K562 (cell line): ENCODE measurements at regions not wholly inside any gene's neighbourhood (a gene's known extent, or its start where the extent isn't known, plus 50 kb on each side); places are given as distances from the start of the nearest gene placed in this dataset.

Source experiments
- ATAC-seq: fragments of 200-7000 bp; cut with Tn5 transposase; 3 replicates; pipeline ENCODE4 v1.9.1; 2020; ENCODE audit warnings: moderate library complexity
- BruUV-seq: library from RNA; stranded (reverse); fragments of 400-500 nt; replicated peaks from 2 replicates; lab custom pipeline; 2021; lab: Mats Ljungman, UMichigan
- CTCF ChIA-PET: fragments of 300-600 bp; formaldehyde crosslinking; extraction: SDS; loops from one replicate; lab custom pipeline; 2021; ENCODE audit warnings: low intra/inter-chr PET ratio; lab: Yijun Ruan, JAX
- POLR2A ChIA-PET: fragments of 300-600, 350-650 bp; sonication (Branson Sonifier 250); formaldehyde crosslinking; extraction: SDS; loops from one replicate; lab custom pipeline; 2021; ENCODE audit warnings: antibody characterized with exemption, inconsistent platforms; lab: Yijun Ruan, JAX
- DNase-seq, 4 experiments: peaks; one replicate each; pipeline versions ENCODE4 v3.0.0 to v3.0.0-alpha.2; 2011 to 2018; ENCODE audit warnings: low spot score in 3 of 4, mixed read lengths in 3 of 4; ENCODE audit errors: extremely low read depth in 1 of 4
- FAIRE-seq: peaks from 2 replicates; lab custom pipeline; 2011; peaks lifted over from hg19 to GRCh38; lab: Jason Lieb, UNC
- H2AFZ ChIP-seq: 2 replicates; pipeline ENCODE4 v1.6.0; 2011; ENCODE audit warnings: low read depth, low read length, control low read depth, inconsistent platforms
- H3K27ac ChIP-seq: fragments of 200-600 bp; 3 replicates; pipeline ENCODE4 v1.8.0; 2011; ENCODE audit warnings: low read depth, mild to moderate bottlenecking, control low read depth, inconsistent platforms, low read length, moderate library complexity, mixed read lengths; ENCODE audit errors: extremely low read depth
- H3K27me3 ChIP-seq, 2 experiments: fragments of 300-600 bp in 1 of 2; 2 replicates in 1 of 2; 3 replicates in 1 of 2; pipeline versions ENCODE4 v1.6.0 to v1.8.0; 2011; ENCODE audit warnings: inconsistent platforms in 2 of 2, low read length in 2 of 2, mild to moderate bottlenecking in 1 of 2, mixed read lengths in 1 of 2, moderate library complexity in 1 of 2; ENCODE audit not compliant: control insufficient read depth in 2 of 2, insufficient read depth in 2 of 2
- H3K36me3 ChIP-seq: fragments of 300-600 bp; 3 replicates; pipeline ENCODE4 v1.8.0; 2011; ENCODE audit warnings: mild to moderate bottlenecking, low read length, inconsistent platforms; ENCODE audit not compliant: control insufficient read depth, insufficient read depth
- H3K4me1 ChIP-seq, 2 experiments: fragments of 200-600 bp in 1 of 2; replicated peaks in 1 of 2; 2 replicates in 1 of 2; 3 replicates in 1 of 2; pipeline versions ENCODE4 v1.5.1 to v1.8.0; 2011; ENCODE audit warnings: inconsistent platforms in 2 of 2, low read length in 2 of 2, mild to moderate bottlenecking in 1 of 2, mixed read lengths in 1 of 2, moderate library complexity in 1 of 2; ENCODE audit not compliant: control insufficient read depth in 2 of 2, insufficient read depth in 2 of 2
- H3K4me2 ChIP-seq: 2 replicates; pipeline ENCODE4 v1.6.1; 2011; ENCODE audit warnings: low read length, control low read depth, inconsistent platforms, mixed read lengths; ENCODE audit not compliant: insufficient read depth
- H3K4me3 ChIP-seq: fragments of 200-600 bp; sonication (generic), shearing (Covaris generic); 2 replicates; pipeline ENCODE4 v1.5.1; 2016; ENCODE audit warnings: control low read depth, inconsistent platforms
- H3K79me2 ChIP-seq: fragments of 200-600 bp; 3 replicates; pipeline ENCODE4 v1.8.0; 2011; ENCODE audit warnings: low read length, inconsistent platforms; ENCODE audit not compliant: control insufficient read depth, insufficient read depth
- H3K9ac ChIP-seq, 2 experiments: 2 replicates each; pipeline versions ENCODE4 v1.6.0 to v1.6.1; 2011; ENCODE audit warnings: low read depth in 2 of 2, low read length in 2 of 2, control low read depth in 1 of 2, inconsistent platforms in 1 of 2, mild to moderate bottlenecking in 1 of 2, mixed read lengths in 1 of 2; ENCODE audit not compliant: insufficient read depth in 1 of 2
- H3K9me1 ChIP-seq: one replicate; pipeline ENCODE4 v1.6.0; 2011; ENCODE audit warnings: inconsistent platforms, mild to moderate bottlenecking, low read length, moderate library complexity; ENCODE audit not compliant: control insufficient read depth, insufficient read depth
- H3K9me3 ChIP-seq: replicated peaks from 2 replicates; pipeline ENCODE4 v1.5.1; 2011; ENCODE audit warnings: low read depth, low read length, inconsistent platforms; ENCODE audit not compliant: control insufficient read depth, insufficient read depth
- H4K20me1 ChIP-seq: replicated peaks from 2 replicates; pipeline ENCODE4 v1.6.1; 2011; ENCODE audit warnings: low read length, inconsistent platforms, mixed read lengths; ENCODE audit not compliant: control insufficient read depth, insufficient read depth
- BRD4 ChIP-seq: fragments of 200-600 bp; sonication (generic); IDR thresholded peaks from 2 replicates; pipeline ENCODE4 v1.6.1; 2017; ENCODE audit warnings: inconsistent platforms
- CEBPZ ChIP-seq: fragments of 150-350 bp; IDR thresholded peaks from 2 replicates; pipeline ENCODE4 v1.6.1; 2014; ENCODE audit warnings: low read depth, mild to moderate bottlenecking, low read length, borderline replicate concordance
- E2F6 ChIP-seq, 2 experiments: IDR thresholded peaks; 2 replicates each; pipeline ENCODE4 v1.6.1; 2011; ENCODE audit warnings: borderline replicate concordance in 1 of 2, control low read depth in 1 of 2, low read depth in 1 of 2, low read length in 1 of 2, mild to moderate bottlenecking in 1 of 2, mixed read lengths in 1 of 2, moderate library complexity in 1 of 2; ENCODE audit not compliant: insufficient read depth in 1 of 2, insufficient read length in 1 of 2, poor library complexity in 1 of 2, severe bottlenecking in 1 of 2; ENCODE audit errors: extremely low read depth in 1 of 2
- FOXA1 ChIP-seq: fragments of 450-650 bp; IDR thresholded peaks from 2 replicates; pipeline ENCODE4 v1.6.1; 2016; ENCODE audit warnings: mild to moderate bottlenecking, borderline replicate concordance
- HMG20A ChIP-seq: fragments of 450-650 bp; formaldehyde crosslinking; conservative IDR thresholded peaks from 2 replicates; pipeline ENCODE4 v1.4.0; 2020; ENCODE audit warnings: mild to moderate bottlenecking, mixed read lengths
- POLR2B ChIP-seq: fragments of 450-650 bp; IDR thresholded peaks from 2 replicates; pipeline ENCODE4 v1.6.1; 2018; ENCODE audit warnings: low read depth; ENCODE audit not compliant: partially characterized antibody
- PRDM10 ChIP-seq: fragments of 450-650 bp; IDR thresholded peaks from 2 replicates; pipeline ENCODE4 v1.6.1; 2018; ENCODE audit not compliant: partially characterized antibody
- SIN3A ChIP-seq, 2 experiments: fragments of 150-350 bp in 1 of 2; IDR thresholded peaks; 2 replicates each; pipeline ENCODE4 v1.6.1; 2011 to 2016; ENCODE audit warnings: borderline replicate concordance in 2 of 2, low read depth in 2 of 2, low read length in 2 of 2, mild to moderate bottlenecking in 2 of 2, moderate library complexity in 2 of 2; ENCODE audit not compliant: control insufficient read depth in 1 of 2
- SMARCA4 ChIP-seq: fragments of 450-650 bp; IDR thresholded peaks from 2 replicates; pipeline ENCODE4 v1.6.1; 2016
- YY1 ChIP-seq, 3 experiments: IDR thresholded peaks; 2 replicates each; pipeline ENCODE4 v1.6.1; 2011; ENCODE audit warnings: low read length in 2 of 3, mild to moderate bottlenecking in 2 of 3, moderate library complexity in 2 of 3, borderline replicate concordance in 1 of 3, control low read depth in 1 of 3, low read depth in 1 of 3; ENCODE audit not compliant: insufficient read depth in 3 of 3, insufficient replicate concordance in 2 of 3, control insufficient read depth in 1 of 3, insufficient read length in 1 of 3; ENCODE audit errors: extremely low read depth in 1 of 3
- ZBTB2 ChIP-seq: fragments of 450-650 bp; IDR thresholded peaks from 2 replicates; pipeline ENCODE4 v1.6.1; 2016; ENCODE audit warnings: antibody characterized with exemption
- WGBS: fragments of 100-300 bp; shearing (Covaris generic); methylation state at CpG from one replicate; pipeline ENCODE4 v1.1.6; 2016; ENCODE audit warnings: low coverage, mixed read lengths; ENCODE audit not compliant: insufficient coverage; ENCODE audit errors: missing lambda C conversion rate; 5-methylcytosine and 5-hydroxymethylcytosine counted together
- in situ Hi-C: fragments of 300-500 bp; cut with MboI; formaldehyde crosslinking; loops from 4 replicates; pipeline ENCODE4 v1.15.0; 2018; ENCODE audit warnings: inconsistent platforms, mixed read lengths
- intact Hi-C: fragments of 100-400 bp; cut with micrococcal nuclease; formaldehyde crosslinking; loops from 2 replicates; pipeline ENCODE4 v1.14.2; 2022

- Histone ChIP-seq H3K9me3 (no peaks in the 10 kb centered on the region), H3K4me2 (no peak overlapping the region), H3K4me3 (no peak overlapping the region), H3K4me1 (no peaks in the 10 kb centered on the region), H3K79me2 (no peaks in the 10 kb centered on the region), H4K20me1 (no peaks in the 10 kb centered on the region), H2AFZ (no peak overlapping the region), H3K9ac (no peak overlapping the region), H3K36me3 (no peaks in the 10 kb centered on the region), H3K9me1 (no peaks in the 10 kb centered on the region), H3K27ac (no peak overlapping the region), H3K27me3 (peaks cover 0 to 11% of the 10 kb centered on the region in 2 experiments; a peak in 2 of 5 replicates)
- WGBS: 0% methylated on average over 8 of the region's 8 CpGs
- CTCF ChIA-PET: no interaction called here
- POLR2A ChIA-PET: no interaction called here
- intact Hi-C loops (no loop called here), in situ Hi-C loops (no loop called here)
- DNase-seq: no peak
- FAIRE-seq: no peak
- ATAC-seq: no peak
- no TSS peak for BruUV-seq
- TF ChIP-seq E2F6 (IDR thresholded peaks at IDR 0.05; ENCODE audit: borderline replicate concordance in 1 of 2, extremely low read depth in 1 of 2, insufficient read depth in 1 of 2, insufficient read length in 1 of 2, low read depth in 1 of 2, low read length in 1 of 2, poor library complexity in 1 of 2, severe bottlenecking in 1 of 2) (no peak), HMG20A (CRISPR knock-in tag) (no peak), PRDM10 (no peak), BRD4 (no peak), SIN3A (IDR thresholded peaks at IDR 0.05; ENCODE audit: borderline replicate concordance in 2 of 2, control insufficient read depth in 1 of 2, low read depth in 2 of 2, low read length in 2 of 2) (no peak), POLR2B (no peak), YY1 (IDR thresholded peaks at IDR 0.05; ENCODE audit: borderline replicate concordance in 1 of 3, control insufficient read depth in 1 of 3, extremely low read depth in 1 of 3, insufficient read depth in 3 of 3, insufficient read length in 1 of 3, insufficient replicate concordance in 2 of 3, low read depth in 1 of 3, low read length in 2 of 3) (no peak), ZBTB2 (no peak), SMARCA4 (no peak), FOXA1 (no peak), CEBPZ (no peak)
These were observed 126.7 kb upstream of the SORBS2 start for GRCh38 chr4:185938654-185939053.
